GM23338 (cell line): ENCODE measurements at regions not wholly inside any gene's neighbourhood (a gene's known extent, or its start where the extent isn't known, plus 50 kb on each side); places are given as distances from the start of the nearest gene placed in this dataset.
A peak's percentile ranks its signal among the peaks of the same experiment; 100 is the strongest.

Experiments used
- ATAC-seq: fragments of 200-7000 bp; cut with Tn5 transposase; 3 replicates; pipeline ENCODE4 v1.9.1; 2020
- DNase-seq: peaks from one replicate; pipeline ENCODE4 v3.0.0-alpha.2; 2015; ENCODE audit warnings: low spot score
- H2AFZ ChIP-seq: fragments of 200-600 bp; sonication (generic); 2 replicates; pipeline ENCODE4 v1.8.0; 2016; ENCODE audit warnings: antibody characterized with exemption, mild to moderate bottlenecking, moderate library complexity
- H3F3A ChIP-seq: fragments of 200-600 bp; sonication (generic); replicated peaks from 2 replicates; pipeline ENCODE4 v1.8.0; 2017; ENCODE audit warnings: antibody characterized with exemption, mixed run types, low read depth
- H3K27ac ChIP-seq: fragments of 200-600 bp; sonication (generic); 2 replicates; pipeline ENCODE4 v1.6.1; 2016; ENCODE audit warnings: low read depth
- H3K27me3 ChIP-seq: fragments of 200-600 bp; sonication (generic); 2 replicates; pipeline ENCODE4 v1.8.0; 2016; ENCODE audit warnings: mild to moderate bottlenecking, mixed run types, moderate library complexity; ENCODE audit not compliant: insufficient read depth
- H3K36me3 ChIP-seq: fragments of 200-600 bp; sonication (generic); 2 replicates; pipeline ENCODE4 v1.8.0; 2016; ENCODE audit warnings: mild to moderate bottlenecking; ENCODE audit not compliant: insufficient read depth
- H3K4me1 ChIP-seq: fragments of 200-600 bp; sonication (generic); 2 replicates; pipeline ENCODE4 v1.8.0; 2016; ENCODE audit warnings: mild to moderate bottlenecking, moderate library complexity; ENCODE audit not compliant: insufficient read depth
- H3K4me2 ChIP-seq: fragments of 200-600 bp; sonication (generic); 2 replicates; pipeline ENCODE4 v1.7.1; 2017; ENCODE audit warnings: mixed run types
- H3K4me3 ChIP-seq: fragments of 200-600 bp; sonication (generic); 2 replicates; pipeline ENCODE4 v1.6.1; 2016; ENCODE audit warnings: mixed run types
- H3K79me2 ChIP-seq: fragments of 200-600 bp; sonication (generic); replicated peaks from 2 replicates; pipeline ENCODE4 v1.8.0; 2017; ENCODE audit warnings: mild to moderate bottlenecking; ENCODE audit not compliant: insufficient read depth
- H3K9me2 ChIP-seq: fragments of 200-600 bp; sonication (generic); 2 replicates; pipeline ENCODE4 v1.8.0; 2017; ENCODE audit not compliant: insufficient read depth
- H4K20me1 ChIP-seq: fragments of 200-600 bp; sonication (generic); replicated peaks from 2 replicates; pipeline ENCODE4 v1.8.0; 2017; ENCODE audit warnings: mild to moderate bottlenecking; ENCODE audit not compliant: insufficient read depth
- H3K27ac Mint-ChIP-seq: 2 replicates; pipeline ENCODE4 v1.8.0; 2020; ENCODE audit warnings: inconsistent platforms, mild to moderate bottlenecking, moderate library complexity, mixed read lengths
- H3K27me3 Mint-ChIP-seq: 3 replicates; pipeline ENCODE4 v1.8.0; 2022; ENCODE audit warnings: low read depth, mild to moderate bottlenecking, moderate library complexity, mixed read lengths, inconsistent platforms; ENCODE audit not compliant: insufficient read depth, poor library complexity
- H3K36me3 Mint-ChIP-seq: 3 replicates; pipeline ENCODE4 v1.8.0; 2021; ENCODE audit warnings: low read depth, mild to moderate bottlenecking, inconsistent platforms, moderate library complexity, mixed read lengths
- H3K4me1 Mint-ChIP-seq: 3 replicates; pipeline ENCODE4 v1.8.0; 2020; ENCODE audit warnings: mild to moderate bottlenecking, inconsistent platforms, mixed read lengths
- H3K4me3 Mint-ChIP-seq: 3 replicates; pipeline ENCODE4 v1.8.0; 2021; ENCODE audit warnings: moderate library complexity, mild to moderate bottlenecking, inconsistent platforms, mixed read lengths
- H3K9me3 Mint-ChIP-seq: 3 replicates; pipeline ENCODE4 v1.8.0; 2020; ENCODE audit warnings: moderate library complexity, mild to moderate bottlenecking, inconsistent platforms, mixed read lengths
- CREB1 ChIP-seq: fragments of 250-450 bp; sonication (Bioruptor Pico); IDR thresholded peaks from 2 replicates; pipeline ENCODE4 v1.5.0; 2020; ENCODE audit warnings: low read depth, mild to moderate bottlenecking, moderate library complexity
- CTCF ChIP-seq, 2 experiments: fragments of 200-600 bp in 1 of 2; sonication (generic) in 1 of 2; conservative IDR thresholded peaks; 2 replicates each; pipeline versions ENCODE4 v1.5.1 to v1.6.1; 2016 to 2017; ENCODE audit warnings: antibody characterized with exemption in 2 of 2, low read depth in 2 of 2, mild to moderate bottlenecking in 2 of 2, moderate library complexity in 1 of 2
- EZH2phosphoT487 ChIP-seq: fragments of 200-600 bp; sonication (generic); IDR thresholded peaks from one replicate; pipeline ENCODE4 v1.8.1; 2018; ENCODE audit warnings: antibody characterized with exemption; ENCODE audit not compliant: unreplicated experiment
- JUNB ChIP-seq: IDR thresholded peaks from one replicate; pipeline ENCODE4 v1.6.1; 2016; ENCODE audit warnings: antibody characterized with exemption; ENCODE audit not compliant: unreplicated experiment
- NANOG ChIP-seq: IDR thresholded peaks from 2 replicates; pipeline ENCODE4 v1.6.1; 2016; ENCODE audit warnings: antibody characterized with exemption, borderline replicate concordance
- POLR2AphosphoS5 ChIP-seq: IDR thresholded peaks from 2 replicates; pipeline ENCODE4 v1.6.1; 2016; ENCODE audit warnings: antibody characterized with exemption, low read depth
- REST ChIP-seq: IDR thresholded peaks from one replicate; pipeline ENCODE4 v1.6.1; 2018; ENCODE audit warnings: antibody characterized with exemption; ENCODE audit not compliant: unreplicated experiment
- STAT1 ChIP-seq: IDR thresholded peaks from one replicate; pipeline ENCODE4 v1.6.1; 2016; ENCODE audit warnings: antibody characterized with exemption; ENCODE audit not compliant: unreplicated experiment
- ZNF114 ChIP-seq: fragments of 250-450 bp; sonication (Bioruptor Pico); IDR thresholded peaks from 2 replicates; pipeline ENCODE4 v1.5.0; 2020; ENCODE audit warnings: mild to moderate bottlenecking, moderate library complexity
- ZNF462 ChIP-seq: fragments of 250-450 bp; sonication (Bioruptor Pico); IDR thresholded peaks from 2 replicates; pipeline ENCODE4 v1.5.0; 2020; ENCODE audit warnings: mild to moderate bottlenecking, moderate library complexity

- H2AFZ ChIP-seq = no peak overlapping the region
- H3K4me3 ChIP-seq = no peak overlapping the region
- no peaks in the 10 kb centered on the region for H3K36me3 ChIP-seq
- 0 out of 2 replicates have a peak, but pooled peaks cover 3% of the 10 kb centered on the region for H3K4me1 ChIP-seq
- H4K20me1 ChIP-seq = no peaks in the 10 kb centered on the region
- H3K4me2 ChIP-seq = no peak overlapping the region
- DNase-seq (no peak), ATAC-seq (peak; percentile 32; the same call in 1 of the 3 replicates)
- Mint-ChIP-seq H3K27ac (no peak overlapping the region), H3K27me3 (no peaks in the 10 kb centered on the region), H3K9me3 (no peaks in the 10 kb centered on the region), H3K36me3 (no peaks in the 10 kb centered on the region), H3K4me3 (no peak overlapping the region), H3K4me1 (peaks cover 4% of the 10 kb centered on the region; the same call in 1 of the 3 replicates)
- no peaks in the 10 kb centered on the region for H3F3A ChIP-seq
- no peaks in the 10 kb centered on the region for H3K9me2 ChIP-seq
- no peaks in the 10 kb centered on the region for H3K79me2 ChIP-seq
- TF ChIP-seq REST (no peak), POLR2AphosphoS5 (no peak), ZNF114 (no peak)
- H3K27me3 ChIP-seq = no peaks in the 10 kb centered on the region
- no peak overlapping the region for H3K27ac ChIP-seq
These were observed 375.5 kb upstream of the SLC8A1 start for GRCh38 chr2:40827392-40827791.

GRCh38 chr2:40831321-40831873 lies 379.5 kb upstream of the SLC8A1 start:
- Histone ChIP-seq H3K36me3 (no peaks in the 10 kb centered on the region), H2AFZ (no peak overlapping the region), H3F3A (no peaks in the 10 kb centered on the region), H3K27me3 (no peaks in the 10 kb centered on the region), H4K20me1 (no peaks in the 10 kb centered on the region), H3K4me2 (no peak overlapping the region), H3K27ac (no peak overlapping the region), H3K4me1 (0 out of 2 replicates have a peak, but pooled peaks cover 3% of the 10 kb centered on the region), H3K9me2 (no peaks in the 10 kb centered on the region), H3K79me2 (no peaks in the 10 kb centered on the region), H3K4me3 (no peak overlapping the region)
- Mint-ChIP-seq H3K36me3 (no peaks in the 10 kb centered on the region), H3K9me3 (no peaks in the 10 kb centered on the region), H3K27ac (no peak overlapping the region), H3K4me1 (no peaks in the 10 kb centered on the region), H3K27me3 (no peaks in the 10 kb centered on the region), H3K4me3 (no peak overlapping the region)
- DNase-seq (no peak), ATAC-seq (no peak)
- TF ChIP-seq ZNF114 = no peak
- TF ChIP-seq CREB1 (CRISPR knock-in tag) = no peak
- TF ChIP-seq CTCF (conservative IDR thresholded peaks at IDR 0.05; ENCODE audit: low read depth in 2 of 2) = no peak
- no peak for TF ChIP-seq EZH2phosphoT487
- no peak for TF ChIP-seq NANOG
- no peak for TF ChIP-seq JUNB
- TF ChIP-seq STAT1 = no peak
- no peak for TF ChIP-seq POLR2AphosphoS5
- no peak for TF ChIP-seq ZNF462
